Activated naive CD8-positive, alpha-beta T cell treated with anti-CD3 and anti-CD28 coated beads, Interleukin-2, amount 10 ng/mL, durations not matched to agents 7 days and 5 days (primary cell): ENCODE measurements at regions not wholly inside any gene's neighbourhood (a gene's known extent, or its start where the extent isn't known, plus 50 kb on each side); places are given as distances from the start of the nearest gene placed in this dataset.

Experiments
- ATAC-seq: fragments of 150-1000 bp; cut with Tn5 transposase; one replicate; pipeline ENCODE4 v1.10.0; 2021; ENCODE audit warnings: low read depth, moderate library complexity
- POLR2A ChIA-PET: fragments of 350-600 bp; sonication (Branson Sonifier 250); formaldehyde crosslinking; loops from one replicate; lab custom pipeline; 2021; ENCODE audit warnings: antibody characterized with exemption; lab: Charles Lee
- DNase-seq: peaks from one replicate; pipeline ENCODE4 v3.0.0; 2021
- H3K27ac Mint-ChIP-seq: one replicate; pipeline ENCODE4 v1.8.0; 2022; ENCODE audit warnings: mild to moderate bottlenecking, mixed read lengths
- H3K27me3 Mint-ChIP-seq: one replicate; pipeline ENCODE4 v1.8.0; 2022; ENCODE audit warnings: mild to moderate bottlenecking, moderate library complexity, mixed read lengths
- H3K36me3 Mint-ChIP-seq: one replicate; pipeline ENCODE4 v1.8.0; 2021; ENCODE audit warnings: mild to moderate bottlenecking, mixed read lengths
- H3K4me1 Mint-ChIP-seq: one replicate; pipeline ENCODE4 v1.8.0; 2021; ENCODE audit warnings: mixed read lengths
- H3K4me3 Mint-ChIP-seq: one replicate; pipeline ENCODE4 v1.8.0; 2022; ENCODE audit warnings: mild to moderate bottlenecking, moderate library complexity, mixed read lengths
- H3K9me3 Mint-ChIP-seq: one replicate; pipeline ENCODE4 v1.8.0; 2021; ENCODE audit warnings: mixed read lengths

DNA sequence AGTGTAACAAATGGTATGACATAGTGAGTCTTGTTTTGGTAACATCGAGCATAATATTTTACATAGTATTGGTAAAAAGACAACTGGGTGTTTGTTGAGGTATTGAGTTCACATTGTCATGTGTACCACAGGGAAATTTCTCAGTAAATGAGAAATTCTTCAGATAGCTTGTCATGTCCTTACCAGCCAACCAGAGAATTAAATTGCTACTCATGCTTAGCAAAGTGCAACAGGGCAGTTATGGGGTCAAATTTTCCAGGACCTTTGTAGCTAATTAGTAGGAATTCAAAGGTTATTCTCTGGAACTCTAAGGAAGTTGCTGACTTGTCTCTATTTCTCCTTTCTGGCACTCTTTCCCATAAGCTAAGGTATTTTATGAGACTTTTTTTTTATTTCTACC lies 595.7 kb downstream of the EFNA5 start:
- H3K27me3 Mint-ChIP-seq: no peaks in the 10 kb centered on the region

DNA sequence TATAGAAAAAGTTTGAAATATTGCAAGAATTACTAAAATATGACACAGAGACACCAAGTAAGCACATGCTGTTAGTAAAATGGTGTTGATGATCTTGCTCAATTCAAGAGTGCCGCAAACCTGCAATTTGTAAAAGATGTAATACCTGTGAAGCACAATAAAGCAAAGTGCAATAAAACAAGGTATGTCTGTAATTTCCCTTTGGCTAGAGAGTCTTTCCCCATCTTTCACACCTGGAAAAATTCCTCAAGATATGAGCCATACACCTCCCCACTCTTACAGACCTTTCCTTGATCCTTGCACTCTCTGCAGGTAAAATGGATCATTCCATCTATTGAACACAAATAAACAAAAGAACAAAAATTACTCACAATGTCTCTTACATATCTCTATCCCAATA lies 597.8 kb downstream of the EFNA5 start:
- H3K4me3 Mint-ChIP-seq: no peak overlapping the region
- H3K27me3 Mint-ChIP-seq: no peaks in the 10 kb centered on the region
- DNase-seq (no peak), ATAC-seq (no peak)
- no peak overlapping the region for H3K27ac Mint-ChIP-seq
- peaks cover 9% of the 10 kb centered on the region for H3K9me3 Mint-ChIP-seq
- no peaks in the 10 kb centered on the region for H3K4me1 Mint-ChIP-seq
- H3K36me3 Mint-ChIP-seq: no peaks in the 10 kb centered on the region
- POLR2A ChIA-PET: no interaction called here

More for the DNA sequence above, 595.7 kb downstream of the EFNA5 start:
- peaks cover 8% of the 10 kb centered on the region for H3K9me3 Mint-ChIP-seq
- no peak overlapping the region for H3K27ac Mint-ChIP-seq
- H3K36me3 Mint-ChIP-seq: no peaks in the 10 kb centered on the region
- no peak overlapping the region for H3K4me3 Mint-ChIP-seq
- no peaks in the 10 kb centered on the region for H3K4me1 Mint-ChIP-seq
- POLR2A ChIA-PET: no interaction called here
- DNase-seq (no peak), ATAC-seq (no peak)

DNA sequence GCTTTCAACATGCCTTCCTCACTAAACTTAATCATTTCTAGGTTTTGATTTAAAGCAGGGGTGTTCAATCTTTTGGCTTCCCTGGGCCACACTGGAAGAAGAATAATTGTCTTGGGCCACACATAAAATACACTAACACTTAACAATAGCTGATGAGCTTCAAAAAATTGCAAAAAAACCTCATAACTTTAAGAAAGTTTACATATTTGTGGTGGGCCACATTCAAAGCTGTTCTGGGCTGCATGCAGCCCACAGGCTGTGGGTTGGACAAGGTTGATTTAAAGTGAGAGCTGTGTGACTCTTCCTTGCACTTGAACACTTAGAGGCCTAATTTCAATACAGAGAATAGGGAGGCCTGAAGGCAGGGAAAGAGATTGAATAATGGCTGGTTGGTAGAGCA lies 598.3 kb downstream of the EFNA5 start:
- no peaks in the 10 kb centered on the region for H3K36me3 Mint-ChIP-seq
- no peaks in the 10 kb centered on the region for H3K4me1 Mint-ChIP-seq
- POLR2A ChIA-PET: no interaction called here
- no peaks in the 10 kb centered on the region for H3K27me3 Mint-ChIP-seq
- no peak overlapping the region for H3K4me3 Mint-ChIP-seq
- ATAC-seq (no peak), DNase-seq (no peak)
- H3K27ac Mint-ChIP-seq: no peak overlapping the region
- H3K9me3 Mint-ChIP-seq: peaks cover 9% of the 10 kb centered on the region

DNA sequence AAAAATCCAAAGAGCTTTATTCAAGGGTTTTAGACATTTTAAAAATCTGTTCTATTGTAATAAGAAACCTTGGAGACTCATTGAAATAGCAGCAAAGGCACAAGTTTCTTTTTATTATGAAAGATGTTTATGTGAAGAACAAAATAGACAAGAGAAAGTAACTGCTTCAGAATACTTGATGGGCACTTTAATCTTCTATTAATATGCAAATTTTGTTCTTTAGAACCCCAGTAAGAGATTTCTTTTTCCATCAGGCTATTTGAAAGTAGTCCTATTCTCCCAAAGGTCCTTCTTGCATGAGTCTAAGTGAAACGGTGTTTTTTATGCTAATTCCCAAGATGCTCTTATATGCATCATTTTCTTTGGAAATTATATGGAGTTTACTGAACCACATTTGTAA lies 602.0 kb downstream of the EFNA5 start:
- H3K4me3 Mint-ChIP-seq: no peak overlapping the region
- H3K27me3 Mint-ChIP-seq: no peaks in the 10 kb centered on the region
- H3K9me3 Mint-ChIP-seq: peaks cover 9% of the 10 kb centered on the region
- H3K27ac Mint-ChIP-seq: no peak overlapping the region
- ATAC-seq: no peak
- H3K4me1 Mint-ChIP-seq: no peaks in the 10 kb centered on the region
- POLR2A ChIA-PET: no interaction called here
- H3K36me3 Mint-ChIP-seq: no peaks in the 10 kb centered on the region
- no peak for DNase-seq

DNA sequence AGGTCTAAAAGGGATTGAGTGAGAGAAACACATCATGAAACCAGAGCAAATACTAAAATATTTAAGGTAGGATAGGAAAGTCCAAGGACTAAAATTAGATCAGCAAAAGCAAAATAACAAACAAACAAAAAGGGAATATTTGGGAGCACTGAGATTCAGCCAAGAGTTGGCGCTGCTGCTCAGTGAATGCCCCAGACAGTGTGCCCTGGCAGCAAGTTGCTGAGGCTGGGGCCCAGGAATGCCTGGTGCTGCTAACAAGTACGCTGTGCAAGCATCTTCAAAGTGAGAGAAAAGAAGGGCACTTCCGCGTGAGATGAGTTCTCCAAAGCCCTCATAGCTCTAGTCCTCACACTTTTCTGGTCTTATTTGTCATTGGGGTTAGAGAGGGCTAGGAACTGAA lies 603.3 kb downstream of the EFNA5 start:
- POLR2A ChIA-PET: no interaction called here
- no peaks in the 10 kb centered on the region for H3K4me1 Mint-ChIP-seq
- H3K36me3 Mint-ChIP-seq: no peaks in the 10 kb centered on the region
- DNase-seq (no peak), ATAC-seq (no peak)
- H3K27me3 Mint-ChIP-seq: no peaks in the 10 kb centered on the region
- no peak overlapping the region for H3K27ac Mint-ChIP-seq
- peaks cover 6% of the 10 kb centered on the region for H3K9me3 Mint-ChIP-seq
- H3K4me3 Mint-ChIP-seq: no peak overlapping the region

DNA sequence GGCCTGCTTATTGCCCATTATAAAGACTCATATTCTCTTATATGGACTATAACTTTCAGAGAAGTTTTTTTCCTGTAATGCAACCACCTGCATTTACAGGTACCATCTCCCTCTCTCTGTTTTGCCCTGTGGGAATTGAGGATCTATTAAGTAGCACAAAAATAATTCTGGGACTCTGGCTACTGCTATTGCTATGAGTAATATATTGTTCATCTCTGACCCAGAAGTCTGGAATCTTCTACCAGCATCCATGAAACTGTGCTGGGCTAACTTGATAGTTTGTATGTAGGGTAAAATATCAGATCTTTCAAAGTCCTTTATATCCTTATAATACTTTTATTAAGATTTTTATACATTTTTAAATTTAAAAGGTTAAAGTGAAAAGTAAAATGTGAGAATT lies 607.2 kb downstream of the EFNA5 start:
- no peaks in the 10 kb centered on the region for H3K9me3 Mint-ChIP-seq
- DNase-seq (no peak), ATAC-seq (no peak)
- no peak overlapping the region for H3K4me3 Mint-ChIP-seq
- no peaks in the 10 kb centered on the region for H3K4me1 Mint-ChIP-seq
- POLR2A ChIA-PET: no interaction called here
- H3K27ac Mint-ChIP-seq: no peak overlapping the region
- no peaks in the 10 kb centered on the region for H3K36me3 Mint-ChIP-seq
- no peaks in the 10 kb centered on the region for H3K27me3 Mint-ChIP-seq

DNA sequence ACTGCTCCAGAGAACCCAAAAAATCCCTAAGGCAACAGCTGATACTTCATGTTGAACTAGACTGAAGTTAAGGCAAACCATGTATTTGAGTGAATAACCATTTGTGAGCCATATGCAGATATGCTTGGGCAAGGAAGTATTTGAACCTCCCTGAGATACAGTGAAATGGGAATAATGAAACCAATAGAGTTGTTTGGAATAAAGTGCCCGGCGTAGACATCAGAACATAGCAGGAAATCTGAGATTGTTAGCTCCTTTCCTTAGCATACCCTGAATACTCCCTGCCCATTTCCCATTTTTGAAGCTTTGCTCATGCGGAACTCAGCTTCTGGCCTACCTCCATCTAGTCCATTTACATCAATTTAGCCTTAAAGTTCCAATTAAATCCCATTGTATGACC lies 611.9 kb downstream of the EFNA5 start:
- POLR2A ChIA-PET: no interaction called here
- H3K9me3 Mint-ChIP-seq: no peaks in the 10 kb centered on the region
- no peak for DNase-seq
- H3K4me3 Mint-ChIP-seq: no peak overlapping the region
- no peaks in the 10 kb centered on the region for H3K36me3 Mint-ChIP-seq
- no peaks in the 10 kb centered on the region for H3K4me1 Mint-ChIP-seq
- no peak overlapping the region for H3K27ac Mint-ChIP-seq
- H3K27me3 Mint-ChIP-seq: no peaks in the 10 kb centered on the region
- ATAC-seq: no peak

DNA sequence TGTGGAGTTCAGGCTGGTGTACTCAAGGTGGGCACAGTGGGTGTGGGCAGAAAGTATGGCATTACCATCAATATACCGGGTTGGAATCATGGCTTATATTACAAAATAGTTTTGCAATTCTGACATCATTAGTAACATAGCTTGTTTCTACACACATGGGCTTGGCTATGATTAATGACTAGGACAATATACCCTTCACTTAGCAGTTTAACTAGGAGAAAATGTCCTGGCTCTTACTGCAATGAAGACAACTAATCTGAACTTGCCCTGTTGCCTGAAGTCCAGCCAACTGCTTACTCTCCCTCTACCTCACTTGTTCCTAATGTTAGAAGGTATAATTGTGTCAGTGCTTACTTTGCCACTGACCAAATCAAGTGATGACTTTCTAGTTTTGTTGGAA lies 612.5 kb downstream of the EFNA5 start:
- no peak overlapping the region for H3K4me3 Mint-ChIP-seq
- H3K4me1 Mint-ChIP-seq: no peaks in the 10 kb centered on the region
- H3K27me3 Mint-ChIP-seq: no peaks in the 10 kb centered on the region
- ATAC-seq (no peak), DNase-seq (no peak)
- H3K36me3 Mint-ChIP-seq: no peaks in the 10 kb centered on the region
- H3K27ac Mint-ChIP-seq: no peak overlapping the region
- POLR2A ChIA-PET: no interaction called here
- H3K9me3 Mint-ChIP-seq: no peaks in the 10 kb centered on the region

DNA sequence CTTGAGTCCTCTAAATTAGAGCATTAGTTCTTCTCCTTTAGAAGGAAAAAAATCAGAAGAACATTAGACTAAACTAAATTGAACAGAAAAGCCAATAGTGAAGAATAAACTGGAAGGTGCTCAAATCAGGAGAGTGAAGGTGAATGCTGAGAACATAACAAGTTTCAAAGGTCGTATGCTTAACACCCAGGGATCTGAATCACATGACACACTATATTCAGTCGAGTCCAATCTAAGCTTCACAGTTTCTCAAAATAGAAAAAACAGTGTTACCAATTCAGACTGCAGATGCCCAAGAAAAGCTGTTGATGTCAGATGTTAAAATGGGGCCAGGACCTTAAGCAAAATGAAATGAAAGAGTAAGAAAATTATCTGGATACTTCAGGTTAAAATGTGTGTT lies 614.5 kb downstream of the EFNA5 start:
- H3K9me3 Mint-ChIP-seq: no peaks in the 10 kb centered on the region
- POLR2A ChIA-PET: no interaction called here
- H3K4me3 Mint-ChIP-seq: no peak overlapping the region
- ATAC-seq (no peak), DNase-seq (no peak)
- H3K27me3 Mint-ChIP-seq: no peaks in the 10 kb centered on the region
- no peaks in the 10 kb centered on the region for H3K36me3 Mint-ChIP-seq
- H3K4me1 Mint-ChIP-seq: no peaks in the 10 kb centered on the region
- H3K27ac Mint-ChIP-seq: no peak overlapping the region

DNA sequence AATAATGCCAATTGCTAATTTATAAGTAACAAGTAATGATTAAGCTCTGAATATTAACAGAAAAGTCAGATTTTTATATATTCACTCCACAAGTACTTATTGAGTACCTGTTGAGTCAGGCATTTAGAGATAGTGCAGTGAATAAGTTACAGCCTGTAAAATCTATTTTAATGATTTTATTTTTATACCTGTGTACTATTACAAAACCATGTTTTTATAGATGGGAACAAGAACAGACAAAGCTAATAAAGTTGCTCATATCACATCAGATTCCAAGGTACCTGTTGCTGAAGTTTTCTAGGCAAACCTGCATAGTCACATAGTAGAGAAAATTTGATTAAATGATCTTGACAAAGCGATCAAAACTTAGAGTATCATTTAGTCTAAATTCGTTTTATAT lies 623.7 kb downstream of the EFNA5 start:
- H3K4me1 Mint-ChIP-seq: no peaks in the 10 kb centered on the region
- H3K4me3 Mint-ChIP-seq: no peak overlapping the region
- no peak overlapping the region for H3K27ac Mint-ChIP-seq
- H3K9me3 Mint-ChIP-seq: peaks cover 3% of the 10 kb centered on the region
- no peaks in the 10 kb centered on the region for H3K36me3 Mint-ChIP-seq
- POLR2A ChIA-PET: no interaction called here
- ATAC-seq (no peak), DNase-seq (no peak)
- H3K27me3 Mint-ChIP-seq: no peaks in the 10 kb centered on the region

DNA sequence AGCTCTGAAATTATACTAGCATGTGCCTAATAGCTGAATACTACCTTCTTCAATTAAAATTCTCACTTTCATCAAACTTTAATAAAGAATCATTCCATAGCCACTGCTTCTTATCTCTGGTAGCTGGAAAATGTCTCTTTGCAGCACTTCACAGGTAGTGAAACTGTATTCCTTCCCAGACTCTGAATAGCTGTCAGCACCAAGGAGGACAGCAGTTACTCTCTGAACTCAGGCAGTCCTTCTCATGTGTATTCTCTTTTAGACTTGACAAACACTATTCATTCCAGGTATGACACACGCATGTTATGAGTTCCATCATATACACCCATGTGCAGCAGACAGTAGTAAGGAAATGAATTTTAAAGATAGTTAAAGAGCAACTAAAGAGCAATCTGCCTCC lies 627.1 kb downstream of the EFNA5 start:
- DNase-seq (no peak), ATAC-seq (no peak)
- H3K27me3 Mint-ChIP-seq: no peaks in the 10 kb centered on the region
- no peaks in the 10 kb centered on the region for H3K36me3 Mint-ChIP-seq
- POLR2A ChIA-PET: no interaction called here
- H3K4me1 Mint-ChIP-seq: no peaks in the 10 kb centered on the region
- no peak overlapping the region for H3K27ac Mint-ChIP-seq
- no peaks in the 10 kb centered on the region for H3K9me3 Mint-ChIP-seq
- no peak overlapping the region for H3K4me3 Mint-ChIP-seq

DNA sequence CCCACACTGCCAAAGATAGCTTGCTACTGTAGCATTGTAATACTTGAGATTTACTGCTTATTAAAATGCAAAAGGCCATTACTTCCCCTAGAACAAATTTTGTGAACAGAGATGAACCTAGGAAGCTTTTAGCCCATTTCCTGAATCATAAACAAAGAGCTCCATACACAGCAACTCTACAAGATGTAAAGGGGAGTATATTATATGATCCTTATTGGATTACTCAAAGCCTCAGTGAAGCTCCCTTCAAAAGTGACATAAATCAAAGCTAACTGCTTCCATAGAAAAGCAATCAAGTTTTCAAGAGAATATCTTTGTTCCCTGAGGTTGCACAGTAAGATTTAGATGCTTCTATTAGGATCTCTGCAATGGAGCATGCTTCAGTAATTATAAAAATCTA lies 629.8 kb downstream of the EFNA5 start:
- no peaks in the 10 kb centered on the region for H3K27me3 Mint-ChIP-seq
- POLR2A ChIA-PET: no interaction called here
- H3K36me3 Mint-ChIP-seq: no peaks in the 10 kb centered on the region
- H3K4me1 Mint-ChIP-seq: no peaks in the 10 kb centered on the region
- H3K4me3 Mint-ChIP-seq: no peak overlapping the region
- ATAC-seq (no peak), DNase-seq (no peak)
- H3K27ac Mint-ChIP-seq: no peak overlapping the region
- no peaks in the 10 kb centered on the region for H3K9me3 Mint-ChIP-seq

DNA sequence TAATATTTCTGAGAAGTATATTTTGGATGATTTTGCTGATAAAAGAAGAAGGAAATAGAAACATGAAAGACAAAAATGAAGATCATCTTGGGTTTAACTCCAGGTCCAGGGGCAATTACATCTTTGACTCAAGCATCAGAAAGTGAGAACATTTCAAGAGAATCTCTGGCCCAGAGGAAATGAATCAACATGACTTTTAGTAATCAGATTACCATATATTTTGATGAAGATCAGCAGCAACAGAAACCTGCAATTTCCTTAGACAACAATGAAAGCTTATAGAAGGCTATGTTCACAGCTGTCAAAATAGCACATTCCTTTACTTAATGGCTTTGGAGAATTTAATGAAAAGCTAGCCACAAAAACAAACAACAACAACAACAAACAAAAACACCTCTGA lies 638.1 kb downstream of the EFNA5 start:
- H3K9me3 Mint-ChIP-seq: no peaks in the 10 kb centered on the region
- H3K27ac Mint-ChIP-seq: no peak overlapping the region
- no peaks in the 10 kb centered on the region for H3K27me3 Mint-ChIP-seq
- ATAC-seq: no peak
- no peaks in the 10 kb centered on the region for H3K4me1 Mint-ChIP-seq
- H3K4me3 Mint-ChIP-seq: no peak overlapping the region
- no peak for DNase-seq
- POLR2A ChIA-PET: no interaction called here
- H3K36me3 Mint-ChIP-seq: no peaks in the 10 kb centered on the region

DNA sequence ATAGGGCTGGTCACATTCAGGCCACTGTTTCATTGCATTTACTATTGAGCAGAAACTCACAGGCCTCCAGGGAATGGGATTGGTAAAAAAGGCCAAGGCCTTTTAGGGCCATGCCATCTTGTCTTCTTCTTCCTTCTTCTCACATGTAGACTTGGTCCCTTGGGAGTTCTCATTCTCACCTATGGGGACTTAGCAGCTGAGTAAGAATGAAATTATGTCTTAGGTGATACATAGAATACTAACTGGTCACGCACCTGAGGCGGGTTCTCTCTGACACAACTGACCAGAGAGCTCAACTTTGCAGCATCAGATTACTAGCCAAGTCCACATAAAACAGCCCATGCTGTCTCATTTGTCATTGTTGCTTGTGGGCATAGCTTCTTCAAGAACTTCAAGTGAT lies 641.8 kb downstream of the EFNA5 start:
- Mint-ChIP-seq H3K36me3 (no peaks in the 10 kb centered on the region), H3K27me3 (no peaks in the 10 kb centered on the region), H3K4me3 (no peak overlapping the region), H3K4me1 (no peaks in the 10 kb centered on the region), H3K9me3 (peaks cover 2% of the 10 kb centered on the region), H3K27ac (no peak overlapping the region)
- DNase-seq (no peak), ATAC-seq (no peak)
- POLR2A ChIA-PET: no interaction called here

DNA sequence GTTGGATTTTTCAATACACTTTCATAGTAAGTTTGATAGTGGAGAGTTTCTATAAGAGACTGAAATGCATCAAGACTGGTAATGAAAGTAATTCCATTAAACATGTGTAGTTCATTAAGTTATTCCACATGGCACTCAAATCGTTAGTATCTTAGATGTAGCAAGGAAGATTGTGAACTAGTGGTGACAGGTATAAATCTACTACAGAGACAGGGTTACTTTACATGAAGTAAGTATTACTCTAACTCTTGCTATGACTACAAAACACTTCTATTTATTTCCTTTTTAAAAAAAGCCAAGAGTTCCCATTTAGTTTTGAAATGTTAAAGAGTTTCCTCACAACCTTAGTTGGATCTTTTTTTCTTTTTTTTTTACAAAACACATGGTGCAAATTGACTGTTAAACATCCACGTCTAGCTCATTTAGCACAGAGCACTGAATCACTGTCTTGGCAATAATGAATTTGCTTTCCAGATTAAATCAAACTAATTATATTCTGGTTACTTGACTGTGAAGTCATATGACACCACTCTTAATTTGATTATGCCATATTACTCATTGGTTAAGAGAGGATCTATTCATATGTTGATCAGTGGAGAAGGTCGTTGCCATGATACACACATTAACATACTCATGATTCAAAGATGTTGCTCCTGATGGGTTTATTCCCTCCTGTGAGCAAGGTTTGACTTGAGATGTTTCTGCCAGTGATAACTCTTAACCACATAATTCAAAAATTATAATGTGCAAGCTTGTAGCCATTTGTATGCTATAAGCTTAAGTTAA lies 644.8 kb downstream of the EFNA5 start:
- no peaks in the 10 kb centered on the region for H3K4me1 Mint-ChIP-seq
- H3K36me3 Mint-ChIP-seq: no peaks in the 10 kb centered on the region
- POLR2A ChIA-PET: no interaction called here
- DNase-seq (no peak), ATAC-seq (no peak)
- H3K4me3 Mint-ChIP-seq: no peak overlapping the region
- peaks cover 2% of the 10 kb centered on the region for H3K9me3 Mint-ChIP-seq
- H3K27me3 Mint-ChIP-seq: no peaks in the 10 kb centered on the region
- no peak overlapping the region for H3K27ac Mint-ChIP-seq
